Stimulated activated naive CD8-positive, alpha-beta T cell treated with anti-CD3 and anti-CD28 coated beads, Interleukin-15, Interleukin-2, amounts not matched to agents 100 ng/mL and 50 ng/mL, for 24 hours (primary cell): ENCODE measurements at regions not wholly inside any gene's neighbourhood (a gene's known extent, or its start where the extent isn't known, plus 50 kb on each side); places are given as distances from the start of the nearest gene placed in this dataset.

Experiments used
- H3K27ac Mint-ChIP-seq: one replicate; pipeline ENCODE4 v1.8.0; 2021; ENCODE audit warnings: mild to moderate bottlenecking, mixed read lengths
- H3K27me3 Mint-ChIP-seq: one replicate; pipeline ENCODE4 v1.8.0; 2021; ENCODE audit warnings: mixed read lengths
- H3K36me3 Mint-ChIP-seq: one replicate; pipeline ENCODE4 v1.8.0; 2021; ENCODE audit warnings: low read depth, mixed read lengths
- H3K4me1 Mint-ChIP-seq: one replicate; pipeline ENCODE4 v1.8.0; 2021; ENCODE audit warnings: low read depth, mixed read lengths
- H3K4me3 Mint-ChIP-seq: one replicate; pipeline ENCODE4 v1.8.0; 2021; ENCODE audit warnings: mild to moderate bottlenecking, mixed read lengths
- H3K9me3 Mint-ChIP-seq: one replicate; pipeline ENCODE4 v1.8.0; 2021; ENCODE audit warnings: mixed read lengths

- Mint-ChIP-seq H3K27ac (no peak overlapping the region), H3K4me1 (peaks cover 8% of the 10 kb centered on the region), H3K27me3 (peaks cover 4% of the 10 kb centered on the region), H3K9me3 (no peaks in the 10 kb centered on the region), H3K4me3 (no peak overlapping the region), H3K36me3 (no peaks in the 10 kb centered on the region)
Measured at GRCh38 chr1:232225336-232226131, 404.4 kb downstream of the SIPA1L2 start.

GRCh38 chr1:232223887-232224286 lies 406.0 kb downstream of the SIPA1L2 start:
- Mint-ChIP-seq H3K4me3 (no peak overlapping the region), H3K36me3 (no peaks in the 10 kb centered on the region), H3K4me1 (peaks cover 8% of the 10 kb centered on the region), H3K27me3 (peaks cover 4% of the 10 kb centered on the region), H3K9me3 (no peaks in the 10 kb centered on the region), H3K27ac (no peak overlapping the region)

- Mint-ChIP-seq H3K9me3 (no peaks in the 10 kb centered on the region), H3K27ac (no peak overlapping the region), H3K4me1 (peaks cover 8% of the 10 kb centered on the region), H3K4me3 (no peak overlapping the region), H3K27me3 (peaks cover 4% of the 10 kb centered on the region), H3K36me3 (no peaks in the 10 kb centered on the region)
Measured at GRCh38 chr1:232223183-232223708, 406.7 kb downstream of the SIPA1L2 start.

GRCh38 chr1:232222614-232223013 lies 407.3 kb downstream of the SIPA1L2 start:
- Mint-ChIP-seq H3K27me3 (peaks cover under 1% of the 10 kb centered on the region), H3K4me1 (peaks cover 8% of the 10 kb centered on the region), H3K9me3 (no peaks in the 10 kb centered on the region), H3K27ac (no peak overlapping the region), H3K4me3 (no peak overlapping the region), H3K36me3 (no peaks in the 10 kb centered on the region)

- no peaks in the 10 kb centered on the region for H3K27me3 Mint-ChIP-seq
- no peaks in the 10 kb centered on the region for H3K36me3 Mint-ChIP-seq
- H3K4me1 Mint-ChIP-seq, result peaks cover 8% of the 10 kb centered on the region
- H3K9me3 Mint-ChIP-seq, result no peaks in the 10 kb centered on the region
- H3K4me3 Mint-ChIP-seq, result no peak overlapping the region
- H3K27ac Mint-ChIP-seq, result no peak overlapping the region
Measured at GRCh38 chr1:232221802-232222499, 408.0 kb downstream of the SIPA1L2 start.

- Mint-ChIP-seq H3K27ac (no peak overlapping the region), H3K9me3 (no peaks in the 10 kb centered on the region)
Measured at GRCh38 chr1:232218955-232219865, 410.7 kb downstream of the SIPA1L2 start.

GRCh38 chr1:232213928-232214327 lies 416.0 kb downstream of the SIPA1L2 start:
- Mint-ChIP-seq H3K9me3 (no peaks in the 10 kb centered on the region), H3K27ac (no peak overlapping the region), H3K4me3 (no peak overlapping the region), H3K36me3 (no peaks in the 10 kb centered on the region), H3K4me1 (no peaks in the 10 kb centered on the region), H3K27me3 (peaks cover 9% of the 10 kb centered on the region)

More at GRCh38 chr1:232218955-232219865, 410.7 kb downstream of the SIPA1L2 start:
- Mint-ChIP-seq H3K36me3 (no peaks in the 10 kb centered on the region), H3K27me3 (no peaks in the 10 kb centered on the region), H3K4me3 (no peak overlapping the region), H3K4me1 (no peaks in the 10 kb centered on the region)

GRCh38 chr1:232212253-232212652 lies 417.7 kb downstream of the SIPA1L2 start:
- no peaks in the 10 kb centered on the region for H3K36me3 Mint-ChIP-seq
- H3K27ac Mint-ChIP-seq, result no peak overlapping the region
- no peaks in the 10 kb centered on the region for H3K9me3 Mint-ChIP-seq
- H3K4me1 Mint-ChIP-seq, result no peaks in the 10 kb centered on the region
- H3K27me3 Mint-ChIP-seq, result peaks cover 14% of the 10 kb centered on the region
- no peak overlapping the region for H3K4me3 Mint-ChIP-seq

- H3K27ac Mint-ChIP-seq, result no peak overlapping the region
Measured at GRCh38 chr1:232211149-232211548, 418.8 kb downstream of the SIPA1L2 start.

GRCh38 chr1:232209357-232209756 lies 420.6 kb downstream of the SIPA1L2 start:
- H3K27ac Mint-ChIP-seq, result no peak overlapping the region
- no peaks in the 10 kb centered on the region for H3K4me1 Mint-ChIP-seq
- peaks cover 14% of the 10 kb centered on the region for H3K27me3 Mint-ChIP-seq
- no peaks in the 10 kb centered on the region for H3K9me3 Mint-ChIP-seq
- H3K4me3 Mint-ChIP-seq, result no peak overlapping the region
- no peaks in the 10 kb centered on the region for H3K36me3 Mint-ChIP-seq

More at GRCh38 chr1:232211149-232211548, 418.8 kb downstream of the SIPA1L2 start:
- Mint-ChIP-seq H3K4me1 (no peaks in the 10 kb centered on the region), H3K4me3 (no peak overlapping the region), H3K9me3 (no peaks in the 10 kb centered on the region), H3K36me3 (no peaks in the 10 kb centered on the region), H3K27me3 (peaks cover 14% of the 10 kb centered on the region)

- Mint-ChIP-seq H3K4me1 (no peaks in the 10 kb centered on the region), H3K27me3 (peaks cover 11% of the 10 kb centered on the region), H3K9me3 (peaks cover 8% of the 10 kb centered on the region), H3K36me3 (no peaks in the 10 kb centered on the region), H3K4me3 (no peak overlapping the region), H3K27ac (no peak overlapping the region)
Measured at GRCh38 chr1:232207073-232207866, 422.7 kb downstream of the SIPA1L2 start.

- no peak overlapping the region for H3K27ac Mint-ChIP-seq
Measured at GRCh38 chr1:232204269-232204668, 425.7 kb downstream of the SIPA1L2 start.

GRCh38 chr1:232201024-232201423 lies 428.9 kb downstream of the SIPA1L2 start:
- Mint-ChIP-seq H3K27me3 (no peaks in the 10 kb centered on the region), H3K27ac (no peak overlapping the region), H3K4me3 (no peak overlapping the region), H3K36me3 (peaks cover 3% of the 10 kb centered on the region), H3K4me1 (no peaks in the 10 kb centered on the region), H3K9me3 (peaks cover 23% of the 10 kb centered on the region)

More at GRCh38 chr1:232204269-232204668, 425.7 kb downstream of the SIPA1L2 start:
- Mint-ChIP-seq H3K27me3 (peaks cover 5% of the 10 kb centered on the region), H3K4me3 (no peak overlapping the region), H3K36me3 (peaks cover 3% of the 10 kb centered on the region), H3K9me3 (peaks cover 23% of the 10 kb centered on the region), H3K4me1 (no peaks in the 10 kb centered on the region)

GRCh38 chr1:232196042-232196441 lies 433.9 kb downstream of the SIPA1L2 start:
- Mint-ChIP-seq H3K36me3 (no peaks in the 10 kb centered on the region), H3K4me1 (no peaks in the 10 kb centered on the region)

More at GRCh38 chr1:232196042-232196441, 433.9 kb downstream of the SIPA1L2 start:
- H3K4me3 Mint-ChIP-seq, result no peak overlapping the region
- no peak overlapping the region for H3K27ac Mint-ChIP-seq
- peaks cover 4% of the 10 kb centered on the region for H3K9me3 Mint-ChIP-seq
- no peaks in the 10 kb centered on the region for H3K27me3 Mint-ChIP-seq
